RPMI7951 (cell line): ENCODE measurements at regions not wholly inside any gene's neighbourhood (a gene's known extent, or its start where the extent isn't known, plus 50 kb on each side); places are given as distances from the start of the nearest gene placed in this dataset.

Source experiments
- DNase-seq: peaks from one replicate; pipeline ENCODE4 v3.0.0-alpha.2; 2012; ENCODE audit warnings: low read depth

- no peak for DNase-seq
Observed at GRCh38 chr20:24106150-24106800, 117.7 kb upstream of the GGTLC1 start.

- peak; percentile 57 for DNase-seq
Observed at GRCh38 chr20:24102749-24103333, 114.3 kb upstream of the GGTLC1 start.

GRCh38 chr20:24102290-24102689 lies 113.7 kb upstream of the GGTLC1 start:
- DNase-seq: peak; percentile 54

- peak; percentile 81 for DNase-seq
Observed at GRCh38 chr20:24100370-24101011, 111.9 kb upstream of the GGTLC1 start.

GRCh38 chr20:24098886-24099285 lies 110.3 kb upstream of the GGTLC1 start:
- DNase-seq: peak; percentile 65

GRCh38 chr20:24097506-24098245 lies 109.1 kb upstream of the GGTLC1 start:
- no peak for DNase-seq

GRCh38 chr20:24096864-24097450 lies 108.4 kb upstream of the GGTLC1 start:
- DNase-seq: peak; percentile 71

GRCh38 chr20:24096264-24096663 lies 107.7 kb upstream of the GGTLC1 start:
- no peak for DNase-seq

- no peak for DNase-seq
Observed at GRCh38 chr20:24095756-24096155, 107.2 kb upstream of the GGTLC1 start.

GRCh38 chr20:24095303-24095702 lies 106.7 kb upstream of the GGTLC1 start:
- no peak for DNase-seq

- DNase-seq: no peak
Observed at GRCh38 chr20:24089576-24089975, 101.0 kb upstream of the GGTLC1 start.

GRCh38 chr20:24086121-24086520 lies 97.5 kb upstream of the GGTLC1 start:
- DNase-seq: no peak

- no peak for DNase-seq
Observed at GRCh38 chr20:24084281-24084680, 95.7 kb upstream of the GGTLC1 start.

GRCh38 chr20:24081077-24081476 lies 92.5 kb upstream of the GGTLC1 start:
- no peak for DNase-seq

- DNase-seq: no peak
Observed at GRCh38 chr20:24079661-24080412, 91.3 kb upstream of the GGTLC1 start.

GRCh38 chr20:24077145-24077544 lies 88.6 kb upstream of the GGTLC1 start:
- no peak for DNase-seq

- no peak for DNase-seq
Observed at GRCh38 chr20:24070679-24071078, 82.1 kb upstream of the GGTLC1 start.

- no peak for DNase-seq
Observed at GRCh38 chr20:24066076-24066700, 77.6 kb upstream of the GGTLC1 start.

GRCh38 chr20:24064915-24065314 lies 76.3 kb upstream of the GGTLC1 start:
- DNase-seq: no peak

- DNase-seq: no peak
Observed at GRCh38 chr20:24064092-24064491, 75.5 kb upstream of the GGTLC1 start.

- DNase-seq: no peak
Observed at GRCh38 chr20:24063100-24063499, 74.5 kb upstream of the GGTLC1 start.
